Dendritic cell treated with granulocyte-macrophage colony-stimulating factor and Interleukin-4, amounts not matched to agents 40 ng/mL and 50 ng/mL, for 4 days (primary cell): ENCODE measurements at regions not wholly inside any gene's neighbourhood (a gene's known extent, or its start where the extent isn't known, plus 50 kb on each side); places are given as distances from the start of the nearest gene placed in this dataset.

Source experiments
- H3K27ac Mint-ChIP-seq: one replicate; pipeline ENCODE4 v1.8.0; 2022; ENCODE audit warnings: mild to moderate bottlenecking, mixed read lengths
- H3K27me3 Mint-ChIP-seq: one replicate; pipeline ENCODE4 v1.8.0; 2022; ENCODE audit warnings: mild to moderate bottlenecking, mixed read lengths
- H3K36me3 Mint-ChIP-seq: one replicate; pipeline ENCODE4 v1.8.0; 2022; ENCODE audit warnings: low read depth, mixed read lengths
- H3K4me1 Mint-ChIP-seq: one replicate; pipeline ENCODE4 v1.8.0; 2022; ENCODE audit warnings: low read depth, mixed read lengths
- H3K4me3 Mint-ChIP-seq: one replicate; pipeline ENCODE4 v1.8.0; 2022; ENCODE audit warnings: mild to moderate bottlenecking, moderate library complexity, mixed read lengths
- H3K9me3 Mint-ChIP-seq: one replicate; pipeline ENCODE4 v1.8.0; 2022; ENCODE audit warnings: mixed read lengths
- intact Hi-C: fragments of 100-400 bp; cut with micrococcal nuclease; formaldehyde crosslinking; loops from one replicate; pipeline ENCODE4 v1.15.0; 2022

- intact Hi-C loops = no loop called here
- Mint-ChIP-seq H3K27me3 (no peaks in the 10 kb centered on the region), H3K4me1 (no peaks in the 10 kb centered on the region), H3K36me3 (no peaks in the 10 kb centered on the region), H3K4me3 (no peak overlapping the region), H3K9me3 (peaks cover 33% of the 10 kb centered on the region), H3K27ac (no peak overlapping the region)
Measured at GRCh38 chr1:5333291-5333690, 658.9 kb downstream of the NPHP4 start.

GRCh38 chr1:5331101-5331500 lies 661.1 kb downstream of the NPHP4 start:
- intact Hi-C loops = no loop called here
- peaks cover 55% of the 10 kb centered on the region for H3K9me3 Mint-ChIP-seq
- no peak overlapping the region for H3K4me3 Mint-ChIP-seq
- H3K27ac Mint-ChIP-seq = no peak overlapping the region
- H3K4me1 Mint-ChIP-seq = no peaks in the 10 kb centered on the region
- H3K36me3 Mint-ChIP-seq = no peaks in the 10 kb centered on the region
- H3K27me3 Mint-ChIP-seq = no peaks in the 10 kb centered on the region

- Mint-ChIP-seq H3K36me3 (no peaks in the 10 kb centered on the region), H3K9me3 (peaks cover 58% of the 10 kb centered on the region), H3K4me3 (no peak overlapping the region), H3K4me1 (no peaks in the 10 kb centered on the region), H3K27me3 (no peaks in the 10 kb centered on the region), H3K27ac (no peak overlapping the region)
- intact Hi-C loops = no loop called here
Measured at GRCh38 chr1:5329068-5329739, 663.0 kb downstream of the NPHP4 start.

GRCh38 chr1:5324883-5325282 lies 667.3 kb downstream of the NPHP4 start:
- Mint-ChIP-seq H3K36me3 (no peaks in the 10 kb centered on the region), H3K27ac (no peak overlapping the region), H3K4me3 (no peak overlapping the region), H3K4me1 (no peaks in the 10 kb centered on the region), H3K9me3 (peaks cover 39% of the 10 kb centered on the region), H3K27me3 (no peaks in the 10 kb centered on the region)
- intact Hi-C loops = no loop called here

DNA sequence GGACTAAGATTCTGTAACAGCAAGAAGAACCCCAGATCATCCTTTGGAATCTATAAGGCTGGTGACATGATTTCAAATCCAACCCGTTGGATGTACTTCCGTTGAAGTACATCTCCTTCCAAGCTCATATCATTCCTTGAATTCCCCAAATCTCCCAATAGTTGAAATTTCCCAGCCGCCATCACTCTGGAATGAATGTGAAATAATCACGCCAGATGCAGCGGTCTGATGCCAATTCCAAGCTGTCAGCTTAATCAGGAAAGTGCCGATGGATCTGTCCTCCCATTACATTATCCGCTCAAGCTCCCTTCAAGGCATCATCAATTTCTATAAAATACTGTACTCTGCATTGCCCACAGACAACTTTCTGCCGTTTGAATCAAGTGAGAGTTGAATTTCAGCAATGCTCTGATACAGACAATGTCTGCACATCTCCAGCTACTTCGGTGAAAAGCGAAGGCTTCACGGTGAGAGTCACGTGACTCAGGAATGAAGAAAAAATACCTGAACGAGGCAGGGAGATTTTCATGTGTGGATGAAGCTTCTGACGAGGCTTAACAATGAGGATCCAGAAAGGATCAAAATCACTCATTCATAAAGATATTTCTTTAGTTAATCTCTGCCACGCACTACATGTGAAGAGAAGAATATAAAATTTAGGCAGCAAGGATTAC lies 663.9 kb downstream of the AJAP1 start:
- Mint-ChIP-seq H3K9me3 (no peaks in the 10 kb centered on the region), H3K27ac (no peak overlapping the region), H3K27me3 (no peaks in the 10 kb centered on the region), H3K4me3 (no peak overlapping the region), H3K4me1 (no peaks in the 10 kb centered on the region), H3K36me3 (no peaks in the 10 kb centered on the region)
- intact Hi-C loops = no loop called here

DNA sequence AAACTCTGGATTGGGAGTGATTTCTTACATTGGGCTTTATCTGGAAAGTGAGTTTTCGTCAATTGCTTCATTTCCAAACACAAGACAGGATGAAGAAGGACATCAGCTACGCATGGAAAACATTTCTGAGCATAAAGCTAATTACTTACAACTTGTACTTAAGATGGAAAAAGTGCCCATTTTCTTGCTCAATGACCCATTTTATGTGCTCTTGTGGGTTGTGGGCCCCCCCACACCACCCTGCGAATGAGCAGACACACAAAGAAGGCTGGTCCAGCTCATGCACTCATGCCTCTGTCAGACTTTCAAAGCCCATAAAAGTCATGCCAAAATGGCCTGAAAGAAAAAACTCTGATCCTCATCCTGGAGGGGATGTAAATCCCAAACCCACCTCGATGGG lies 663.0 kb downstream of the AJAP1 start:
- Mint-ChIP-seq H3K27ac (no peak overlapping the region), H3K4me1 (no peaks in the 10 kb centered on the region), H3K36me3 (no peaks in the 10 kb centered on the region), H3K9me3 (no peaks in the 10 kb centered on the region), H3K4me3 (no peak overlapping the region), H3K27me3 (no peaks in the 10 kb centered on the region)
- intact Hi-C loops = no loop called here

- H3K4me3 Mint-ChIP-seq = no peak overlapping the region
- no peak overlapping the region for H3K27ac Mint-ChIP-seq
- no peaks in the 10 kb centered on the region for H3K4me1 Mint-ChIP-seq
- H3K27me3 Mint-ChIP-seq = no peaks in the 10 kb centered on the region
- H3K36me3 Mint-ChIP-seq = no peaks in the 10 kb centered on the region
- H3K9me3 Mint-ChIP-seq = no peaks in the 10 kb centered on the region
- intact Hi-C loops = no loop called here
Measured at GRCh38 chr1:5312862-5313261, 658.5 kb downstream of the AJAP1 start.

DNA sequence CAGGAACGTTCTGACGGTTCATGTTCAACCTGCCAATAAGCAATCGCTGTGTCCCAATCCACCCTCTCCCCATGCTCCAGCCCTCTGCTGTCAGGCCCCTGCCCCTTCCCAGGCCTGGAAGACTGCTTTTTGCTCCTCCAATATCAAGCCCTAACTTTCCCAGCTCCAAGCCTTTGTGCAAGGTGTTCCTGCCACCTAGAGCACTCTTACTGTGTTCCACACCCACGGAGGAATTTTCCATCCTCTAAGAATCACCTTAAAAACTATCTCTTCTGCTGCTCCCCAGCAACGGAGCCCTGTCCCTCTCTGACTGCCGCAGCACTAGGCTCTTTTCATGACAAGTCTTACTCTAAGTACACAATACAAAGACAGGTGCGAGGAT lies 657.9 kb downstream of the AJAP1 start:
- no peak overlapping the region for H3K4me3 Mint-ChIP-seq
- no peaks in the 10 kb centered on the region for H3K9me3 Mint-ChIP-seq
- no peaks in the 10 kb centered on the region for H3K36me3 Mint-ChIP-seq
- H3K27ac Mint-ChIP-seq = no peak overlapping the region
- no peaks in the 10 kb centered on the region for H3K27me3 Mint-ChIP-seq
- no peaks in the 10 kb centered on the region for H3K4me1 Mint-ChIP-seq
- intact Hi-C loops = no loop called here

DNA sequence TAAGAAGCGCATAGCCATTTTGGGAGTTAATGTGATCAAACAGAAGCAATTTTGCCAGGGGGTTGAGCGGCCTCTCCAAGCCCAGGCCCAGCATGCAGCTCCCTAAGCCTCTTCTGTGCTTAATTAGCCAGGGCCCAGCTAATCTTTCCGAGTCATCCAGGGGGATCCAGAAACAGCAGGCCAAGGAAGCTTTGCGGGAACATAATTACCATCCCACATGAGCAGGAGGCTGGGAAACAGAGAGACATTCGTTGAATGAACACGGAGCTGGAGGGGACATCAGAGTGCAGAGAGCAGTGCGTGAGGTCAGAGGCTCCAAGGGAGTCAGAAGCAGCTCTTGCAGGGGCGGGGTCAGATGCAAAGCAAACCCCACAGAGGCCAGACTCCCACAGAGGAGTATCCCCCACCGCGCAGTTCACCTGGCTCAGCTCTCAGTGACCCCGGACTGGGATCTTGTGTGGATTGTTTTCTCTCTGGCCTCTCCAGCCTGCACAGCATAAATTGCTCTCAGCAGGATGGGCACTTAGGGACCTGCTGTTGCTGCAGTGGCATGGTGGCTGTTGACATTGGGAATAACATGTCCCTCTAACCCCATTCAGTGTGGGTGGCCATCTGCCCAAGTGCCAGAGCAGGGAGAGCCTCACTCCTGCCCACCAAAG lies 657.4 kb downstream of the AJAP1 start:
- H3K27me3 Mint-ChIP-seq = no peaks in the 10 kb centered on the region
- no peak overlapping the region for H3K27ac Mint-ChIP-seq
- H3K4me3 Mint-ChIP-seq = no peak overlapping the region
- no peaks in the 10 kb centered on the region for H3K9me3 Mint-ChIP-seq
- H3K36me3 Mint-ChIP-seq = no peaks in the 10 kb centered on the region
- intact Hi-C loops = no loop called here
- no peaks in the 10 kb centered on the region for H3K4me1 Mint-ChIP-seq

DNA sequence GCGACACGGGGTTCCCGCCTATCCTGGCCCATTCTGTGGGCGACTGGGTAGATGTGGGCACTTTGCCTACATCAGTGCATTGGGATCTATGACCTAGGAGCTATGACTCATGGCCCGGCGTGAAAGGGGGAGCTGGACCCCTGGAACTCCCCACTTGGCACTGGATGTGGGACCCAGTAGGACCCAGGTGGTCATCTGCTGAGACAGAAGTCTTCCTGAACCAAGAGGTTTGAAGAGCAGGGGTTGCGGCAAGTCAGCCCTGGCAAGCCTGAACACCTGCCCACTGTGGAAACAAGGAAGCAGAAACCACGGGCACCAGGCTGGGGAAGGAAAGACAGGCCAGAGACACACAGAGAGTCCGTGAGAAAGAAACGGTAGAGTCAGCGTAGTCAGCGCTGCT lies 656.7 kb downstream of the AJAP1 start:
- Mint-ChIP-seq H3K36me3 (no peaks in the 10 kb centered on the region), H3K4me3 (no peak overlapping the region), H3K27ac (no peak overlapping the region), H3K4me1 (no peaks in the 10 kb centered on the region), H3K27me3 (no peaks in the 10 kb centered on the region), H3K9me3 (no peaks in the 10 kb centered on the region)
- intact Hi-C loops = no loop called here

GRCh38 chr1:5308249-5308648 lies 653.8 kb downstream of the AJAP1 start:
- H3K9me3 Mint-ChIP-seq = no peaks in the 10 kb centered on the region
- no peak overlapping the region for H3K4me3 Mint-ChIP-seq
- no peak overlapping the region for H3K27ac Mint-ChIP-seq
- no peaks in the 10 kb centered on the region for H3K27me3 Mint-ChIP-seq
- no peaks in the 10 kb centered on the region for H3K4me1 Mint-ChIP-seq
- intact Hi-C loops = no loop called here
- no peaks in the 10 kb centered on the region for H3K36me3 Mint-ChIP-seq

DNA sequence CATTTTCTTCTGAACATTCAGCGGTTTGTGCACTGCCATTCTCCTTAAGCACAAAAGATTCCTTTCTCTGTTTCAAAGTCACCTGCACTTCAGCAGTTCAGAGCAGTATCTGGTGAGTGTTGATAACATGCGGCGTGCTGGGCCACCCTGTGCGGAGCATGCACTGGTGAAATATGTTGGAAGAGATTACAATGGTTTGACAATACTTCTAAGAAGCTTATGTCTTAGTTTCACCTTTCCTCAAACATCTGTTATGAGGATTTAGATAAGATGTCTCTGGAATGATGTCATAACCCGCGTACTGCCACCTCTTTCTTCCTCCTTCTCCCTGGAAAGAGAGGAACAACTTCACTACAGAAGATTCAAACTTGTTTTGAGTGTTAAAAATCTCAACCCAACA lies 650.3 kb downstream of the AJAP1 start:
- H3K27ac Mint-ChIP-seq = no peak overlapping the region
- no peaks in the 10 kb centered on the region for H3K27me3 Mint-ChIP-seq
- intact Hi-C loops = no loop called here
- H3K36me3 Mint-ChIP-seq = no peaks in the 10 kb centered on the region
- H3K9me3 Mint-ChIP-seq = no peaks in the 10 kb centered on the region
- H3K4me1 Mint-ChIP-seq = no peaks in the 10 kb centered on the region
- H3K4me3 Mint-ChIP-seq = no peak overlapping the region

- Mint-ChIP-seq H3K36me3 (no peaks in the 10 kb centered on the region), H3K27me3 (no peaks in the 10 kb centered on the region), H3K4me1 (no peaks in the 10 kb centered on the region), H3K4me3 (no peak overlapping the region), H3K9me3 (no peaks in the 10 kb centered on the region), H3K27ac (no peak overlapping the region)
- intact Hi-C loops = no loop called here
Measured at GRCh38 chr1:5298376-5298775, 644.0 kb downstream of the AJAP1 start.

GRCh38 chr1:5297886-5298239 lies 643.5 kb downstream of the AJAP1 start:
- no peaks in the 10 kb centered on the region for H3K36me3 Mint-ChIP-seq
- no peaks in the 10 kb centered on the region for H3K4me1 Mint-ChIP-seq
- H3K27me3 Mint-ChIP-seq = no peaks in the 10 kb centered on the region
- H3K4me3 Mint-ChIP-seq = no peak overlapping the region
- no peaks in the 10 kb centered on the region for H3K9me3 Mint-ChIP-seq
- intact Hi-C loops = no loop called here
- no peak overlapping the region for H3K27ac Mint-ChIP-seq
